Breast epithelium (tissue), 4 donors: ENCODE measurements at regions not wholly inside any gene's neighbourhood (a gene's known extent, or its start where the extent isn't known, plus 50 kb on each side); places are given as distances from the start of the nearest gene placed in this dataset.

ENCODE experiments used
- DNase-seq, 2 donors: peaks; one replicate each; pipeline ENCODE4 v3.0.0-alpha.2; 2019; ENCODE audit warnings: low spot score in 2 of 2
- H3K27ac ChIP-seq, 2 donors: fragments of 200-600 bp; sonication (generic) in 1 of 2; one replicate each; pipeline ENCODE4 v1.5.1; 2016 to 2019; ENCODE audit warnings: mild to moderate bottlenecking in 1 of 2
- H3K27me3 ChIP-seq, 2 donors: fragments of 200-600 bp; sonication (generic) in 1 of 2; one replicate each; pipeline versions ENCODE4 v1.5.1 to v1.6.0; 2017 to 2019; ENCODE audit warnings: control low read depth in 1 of 2, mild to moderate bottlenecking in 1 of 2
- H3K36me3 ChIP-seq: fragments of 200-600 bp; one replicate; pipeline ENCODE4 v1.5.1; 2019
- H3K4me1 ChIP-seq, 2 donors: fragments of 200-600 bp; sonication (generic); one replicate each; pipeline ENCODE4 v1.5.1; 2016 to 2019; ENCODE audit warnings: control low read depth in 1 of 2
- H3K4me3 ChIP-seq, 3 donors: fragments of 200-600 bp; sonication (generic); 1 replicate in 2 of 3; 2 replicates in 1 of 3; pipeline ENCODE4 v1.5.1; 2016 to 2019; ENCODE audit warnings: mild to moderate bottlenecking in 3 of 3, moderate library complexity in 2 of 3
- H3K9me3 ChIP-seq, 2 donors: fragments of 200-600 bp; sonication (generic) in 1 of 2; one replicate each; pipeline ENCODE4 v1.5.1; 2016 to 2019; ENCODE audit warnings: control low read depth in 1 of 2
- CTCF ChIP-seq, 3 donors: fragments of 450-650 bp; IDR thresholded peaks; one replicate each; pipeline ENCODE4 v1.5.1; 2016 to 2017; ENCODE audit warnings: antibody characterized with exemption in 3 of 3, mild to moderate bottlenecking in 3 of 3, moderate library complexity in 3 of 3
- POLR2A ChIP-seq: fragments of 450-650 bp; IDR thresholded peaks from one replicate; pipeline ENCODE4 v1.6.1; 2016; ENCODE audit warnings: antibody characterized with exemption, mild to moderate bottlenecking, moderate library complexity
- POLR2AphosphoS5 ChIP-seq, 3 donors: sonication (generic); formaldehyde crosslinking; IDR thresholded peaks; one replicate each; pipeline ENCODE4 v1.6.1; 2017; ENCODE audit warnings: antibody characterized with exemption in 3 of 3
- intact Hi-C: fragments of 100-400 bp; cut with DNase I; formaldehyde crosslinking; loops from one replicate; pipeline ENCODE4 v1.15.1; 2023; ENCODE audit warnings: low total_unique reads

- no peak for DNase-seq
- intact Hi-C loops, result no loop called here
- Histone ChIP-seq H3K4me1 (no peaks in the 10 kb centered on the region), H3K27me3 (no peaks in the 10 kb centered on the region), H3K27ac (no peak overlapping the region), H3K4me3 (no peak overlapping the region), H3K9me3 (no peaks in the 10 kb centered on the region), H3K36me3 (no peaks in the 10 kb centered on the region)
- TF ChIP-seq POLR2AphosphoS5 (IDR thresholded peaks at IDR 0.05) (no peak), POLR2A (no peak), CTCF (IDR thresholded peaks at IDR 0.05) (no peak)
Measured at GRCh38 chr6:95519228-95520037, 57.9 kb upstream of the MANEA start.

DNA sequence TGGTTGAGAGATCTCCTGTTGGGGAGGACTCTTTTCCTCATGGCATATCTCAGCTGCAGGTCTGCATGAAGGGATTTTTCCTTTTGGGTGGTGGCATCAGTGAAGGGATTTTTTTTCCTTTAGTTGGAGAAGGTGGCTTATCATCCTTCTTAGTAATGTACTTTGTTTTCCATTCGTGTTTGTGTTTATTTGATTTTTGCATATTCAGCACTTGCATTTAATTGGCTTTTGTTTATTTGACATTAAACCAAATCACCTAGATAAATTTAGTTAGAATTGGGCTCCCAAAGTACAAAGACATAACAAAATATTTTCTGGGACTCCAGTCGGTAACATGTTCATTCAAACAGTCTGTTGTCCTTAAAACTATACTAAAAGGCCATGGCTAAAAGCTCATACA lies 56.2 kb upstream of the MANEA start:
- Histone ChIP-seq H3K27ac (no peak overlapping the region), H3K9me3 (no peaks in the 10 kb centered on the region), H3K27me3 (no peaks in the 10 kb centered on the region), H3K4me1 (no peaks in the 10 kb centered on the region), H3K4me3 (no peak overlapping the region), H3K36me3 (no peaks in the 10 kb centered on the region)
- DNase-seq, result no peak
- no peak for TF ChIP-seq CTCF (IDR thresholded peaks at IDR 0.05)
- no peak for TF ChIP-seq POLR2A
- no peak for TF ChIP-seq POLR2AphosphoS5 (IDR thresholded peaks at IDR 0.05)
- intact Hi-C loops, result no loop called here
